GM12878 (cell line): ENCODE measurements at regions not wholly inside any gene's neighbourhood (a gene's known extent, or its start where the extent isn't known, plus 50 kb on each side); places are given as distances from the start of the nearest gene placed in this dataset.

Source experiments
- ATAC-seq: fragments of 200-7000 bp; cut with Tn5 transposase; 3 replicates; pipeline ENCODE4 v1.9.1; 2020; ENCODE audit warnings: mild to moderate bottlenecking, moderate library complexity
- BruUV-seq: library from RNA; stranded (reverse); fragments of 400-500 nt; replicated peaks from 2 replicates; lab custom pipeline; 2021; lab: Mats Ljungman, UMichigan
- CTCF ChIA-PET: fragments of 300-600 bp; sonication (Branson Sonifier 250); formaldehyde crosslinking; extraction: SDS; loops from one replicate; lab custom pipeline; 2021; ENCODE audit warnings: inconsistent platforms; lab: Yijun Ruan, JAX
- POLR2A ChIA-PET: fragments of 350-600 bp; formaldehyde crosslinking; extraction: SDS; loops from one replicate; lab custom pipeline; 2021; ENCODE audit warnings: inconsistent platforms; lab: Charles Lee
- RAD21 ChIA-PET: fragments of 300-600 bp; sonication (Branson Sonifier 250); formaldehyde crosslinking; loops from one replicate; lab custom pipeline; 2023; ENCODE audit warnings: antibody characterized with exemption; ENCODE audit not compliant: unreplicated experiment; lab: Charles Lee
- SMC1A ChIA-PET: fragments of 300-600 bp; sonication (Branson Sonifier 250); formaldehyde crosslinking; loops from one replicate; lab custom pipeline; 2023; ENCODE audit not compliant: unreplicated experiment, uncharacterized antibody; lab: Charles Lee
- DNase-seq: peaks from one replicate; pipeline ENCODE4 v3.0.0-alpha.2; 2011; ENCODE audit warnings: low read depth, low spot score
- FAIRE-seq: peaks from 3 replicates; lab custom pipeline; 2011; peaks lifted over from hg19 to GRCh38; lab: Jason Lieb, UNC
- H2AFZ ChIP-seq: 2 replicates; pipeline ENCODE4 v1.6.0; 2011; ENCODE audit warnings: low read depth, low read length, control low read depth; ENCODE audit not compliant: control insufficient read depth
- H3K27ac ChIP-seq: 2 replicates; pipeline ENCODE4 v1.5.1; 2011; ENCODE audit warnings: control low read depth; ENCODE audit not compliant: control insufficient read depth, insufficient read depth
- H3K27me3 ChIP-seq, 2 experiments: replicated peaks in 1 of 2; 2 replicates each; pipeline versions ENCODE4 v1.6.0 to v1.6.1; 2011; ENCODE audit warnings: low read length in 1 of 2; ENCODE audit not compliant: control insufficient read depth in 2 of 2, insufficient read depth in 2 of 2
- H3K36me3 ChIP-seq, 2 experiments: 2 replicates each; pipeline ENCODE4 v1.5.1; 2011; ENCODE audit warnings: low read length in 1 of 2; ENCODE audit not compliant: control insufficient read depth in 2 of 2, insufficient read depth in 2 of 2
- H3K4me1 ChIP-seq: 2 replicates; pipeline ENCODE4 v1.6.1; 2011; ENCODE audit warnings: mild to moderate bottlenecking, low read length, moderate library complexity, mixed read lengths; ENCODE audit not compliant: control insufficient read depth, insufficient read depth
- H3K4me2 ChIP-seq: 2 replicates; pipeline ENCODE4 v1.6.0; 2011; ENCODE audit warnings: control low read depth; ENCODE audit not compliant: control insufficient read depth, insufficient read depth
- H3K4me3 ChIP-seq: fragments of 200-600 bp; sonication (generic); 2 replicates; pipeline ENCODE4 v1.5.1; 2016
- H3K79me2 ChIP-seq: 2 replicates; pipeline ENCODE4 v1.6.0; 2011; ENCODE audit warnings: low read length; ENCODE audit not compliant: control insufficient read depth, insufficient read depth
- H3K9ac ChIP-seq: 2 replicates; pipeline ENCODE4 v1.8.0; 2011; ENCODE audit warnings: low read length, control low read depth, mixed read lengths; ENCODE audit not compliant: control insufficient read depth, insufficient read depth
- H3K9me3 ChIP-seq: replicated peaks from 3 replicates; pipeline ENCODE4 v1.5.1; 2011; ENCODE audit warnings: mild to moderate bottlenecking, low read length; ENCODE audit not compliant: control insufficient read depth, insufficient read depth
- H4K20me1 ChIP-seq: 2 replicates; pipeline ENCODE4 v1.6.0; 2011; ENCODE audit not compliant: control insufficient read depth, insufficient read depth
- ASH2L ChIP-seq: fragments of 300-600, 200-600 bp; sonication (generic); IDR thresholded peaks from 2 replicates; pipeline ENCODE4 v1.6.1; 2017; ENCODE audit warnings: low read depth, mild to moderate bottlenecking, borderline replicate concordance
- CEBPZ ChIP-seq: fragments of 150-350 bp; IDR thresholded peaks from 2 replicates; pipeline ENCODE4 v1.6.1; 2016; ENCODE audit warnings: low read depth, low read length
- EP300 ChIP-seq, 2 experiments: fragments of 150-350 bp in 1 of 2; IDR thresholded peaks; 2 replicates each; pipeline ENCODE4 v1.6.1; 2011 to 2012; ENCODE audit warnings: low read depth in 2 of 2, low read length in 2 of 2, borderline replicate concordance in 1 of 2, improper control_type of control experiment in 1 of 2, inconsistent platforms in 1 of 2; ENCODE audit not compliant: control insufficient read depth in 1 of 2
- FOXM1 ChIP-seq: IDR thresholded peaks from 2 replicates; pipeline ENCODE4 v1.6.1; 2012; ENCODE audit warnings: low read depth, mild to moderate bottlenecking, inconsistent platforms, low read length, moderate library complexity
- HDGF ChIP-seq: fragments of 450-650 bp; IDR thresholded peaks from 2 replicates; pipeline ENCODE4 v1.6.1; 2016; ENCODE audit warnings: antibody characterized with exemption
- IRF4 ChIP-seq: IDR thresholded peaks from 2 replicates; pipeline ENCODE4 v1.6.1; 2011; ENCODE audit warnings: low read depth, low read length
- KDM1A ChIP-seq: fragments of 200-600 bp; sonication (generic); IDR thresholded peaks from 2 replicates; pipeline ENCODE4 v1.6.1; 2016; ENCODE audit warnings: borderline replicate concordance
- MTA2 ChIP-seq: fragments of 450-650 bp; IDR thresholded peaks from 2 replicates; pipeline ENCODE4 v1.6.1; 2016; ENCODE audit warnings: low read depth, mild to moderate bottlenecking, moderate library complexity
- NBN ChIP-seq: fragments of 450-650 bp; IDR thresholded peaks from 2 replicates; pipeline ENCODE4 v1.6.1; 2016
- NFYA ChIP-seq: IDR thresholded peaks from 2 replicates; pipeline ENCODE4 v1.6.1; 2011; ENCODE audit warnings: low read depth, mild to moderate bottlenecking, low read length, improper control_type of control experiment, borderline replicate concordance
- PRDM15 ChIP-seq: fragments of 450-650 bp; formaldehyde crosslinking; IDR thresholded peaks from 2 replicates; pipeline ENCODE4 v1.4.0; 2020; ENCODE audit warnings: mild to moderate bottlenecking, moderate library complexity
- SIX5 ChIP-seq: IDR thresholded peaks from 2 replicates; pipeline ENCODE4 v1.6.1; 2011; ENCODE audit warnings: mild to moderate bottlenecking, low read depth, low read length, moderate library complexity; ENCODE audit not compliant: severe bottlenecking
- SMARCA5 ChIP-seq: fragments of 450-650 bp; IDR thresholded peaks from 2 replicates; pipeline ENCODE4 v1.6.1; 2017; ENCODE audit warnings: mild to moderate bottlenecking
- TAF1 ChIP-seq: IDR thresholded peaks from 2 replicates; pipeline ENCODE4 v1.6.1; 2011; ENCODE audit warnings: mild to moderate bottlenecking, low read depth, low read length, borderline replicate concordance
- ZNF622 ChIP-seq: fragments of 450-650 bp; IDR thresholded peaks from 2 replicates; pipeline ENCODE4 v1.6.1; 2017; ENCODE audit warnings: mild to moderate bottlenecking, inconsistent platforms
- WGBS: methylation state at CpG from one replicate; pipeline ENCODE4 v1.1.6; 2016; ENCODE audit warnings: low lambda C conversion rate; ENCODE audit not compliant: insufficient replicate concordance, insufficient coverage; ENCODE audit errors: missing lambda C conversion rate; 5-methylcytosine and 5-hydroxymethylcytosine counted together
- in situ Hi-C: fragments of 300-500 bp; cut with MboI; formaldehyde crosslinking; loops from 9 replicates; pipeline ENCODE4 v1.14.3; 2018; ENCODE audit warnings: mixed read lengths
- intact Hi-C: fragments of 100-400 bp; cut with micrococcal nuclease; formaldehyde crosslinking; loops from one replicate; pipeline ENCODE4 v1.14.2; 2022; ENCODE audit not compliant: unreplicated experiment
- TF ChIP-seq, protein P1 (sequence below): IDR thresholded peaks from 2 replicates; pipeline ENCODE4 v1.6.1; 2011; ENCODE audit warnings: mild to moderate bottlenecking, low read depth, low read length, moderate library complexity; ENCODE audit not compliant: insufficient replicate concordance

DNA sequence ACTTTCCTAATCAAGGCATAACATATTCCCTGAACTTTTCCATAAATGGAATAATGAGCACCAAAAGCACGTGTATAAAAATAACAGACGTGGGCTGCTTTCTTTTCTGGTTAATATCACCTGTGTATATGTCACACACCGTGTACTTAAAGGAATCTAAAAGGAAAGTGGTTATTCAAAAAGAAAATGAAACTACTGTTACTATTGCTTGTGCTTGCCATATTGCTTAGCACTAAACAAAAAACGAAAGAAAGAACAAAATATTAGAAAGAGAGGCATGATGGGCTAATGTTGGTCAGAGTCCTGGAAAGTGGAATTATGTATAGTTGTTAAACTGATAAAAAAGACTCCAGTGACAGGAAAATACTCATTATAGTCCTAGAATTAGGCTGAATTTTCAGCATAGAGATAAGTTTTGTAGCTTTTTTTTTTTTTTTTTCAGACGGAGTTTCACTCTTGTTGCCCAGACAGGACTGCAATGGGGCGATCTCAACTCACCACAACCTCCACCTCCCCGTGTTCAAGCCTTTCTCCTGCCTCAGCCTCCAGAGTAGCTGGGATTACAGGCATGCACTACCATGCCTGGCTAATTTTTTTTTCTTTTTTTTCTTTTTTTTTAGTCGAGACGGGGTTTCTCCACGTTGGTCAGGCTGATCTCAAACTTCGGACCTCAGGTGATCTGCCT, 123.2 kb downstream of the PABPC4L start:
- no peak overlapping the region for H3K9ac ChIP-seq
- H3K27me3 ChIP-seq: no peaks in the 10 kb centered on the region
- ChIA-PET RAD21 (no interaction called here), SMC1A (no interaction called here), POLR2A (interaction anchor here (0.7 kb wide), 1 partner anchor 1871 kb away, joined by 4 read pairs; no protein-coding TSS in a partner anchor), CTCF (interaction anchor here (0.7 kb wide), 1 partner anchor 521 kb away, joined by 4 read pairs; no protein-coding TSS in a partner anchor)
- in situ Hi-C loops: no loop called here
- H2AFZ ChIP-seq: peak overlapping the region; percentile 38; the same call in 1 of the 2 replicates
- peak overlapping the region; percentile 32; the same call in 1 of the 2 replicates for H3K4me3 ChIP-seq
- FAIRE-seq (no peak), ATAC-seq (peak; percentile 98), DNase-seq (no peak)
- BruUV-seq: no TSS peak
- H3K9me3 ChIP-seq: no peaks in the 10 kb centered on the region
- no peaks in the 10 kb centered on the region for H3K79me2 ChIP-seq
- H3K36me3 ChIP-seq: no peaks in the 10 kb centered on the region
- H3K27ac ChIP-seq: no peak overlapping the region
- WGBS: 38% methylated on average over 11 of the region's 11 CpGs
- H3K4me2 ChIP-seq: no peak overlapping the region
- intact Hi-C loops: no loop called here
- no peaks in the 10 kb centered on the region for H4K20me1 ChIP-seq
- H3K4me1 ChIP-seq: no peaks in the 10 kb centered on the region
- TF ChIP-seq PRDM15 (CRISPR knock-in tag): no peak
- no peak for TF ChIP-seq ASH2L
- no peak for TF ChIP-seq FOXM1
- 0 out of 4 replicates have a peak, but pooled peaks of 1 of the 2 experiments have one; percentile 9 for TF ChIP-seq EP300 (IDR thresholded peaks at IDR 0.05; ENCODE audit: borderline replicate concordance in 1 of 2, control insufficient read depth in 1 of 2, low read depth in 2 of 2, low read length in 2 of 2)
- TF ChIP-seq KDM1A: no peak
- TF ChIP-seq, protein P1, sequence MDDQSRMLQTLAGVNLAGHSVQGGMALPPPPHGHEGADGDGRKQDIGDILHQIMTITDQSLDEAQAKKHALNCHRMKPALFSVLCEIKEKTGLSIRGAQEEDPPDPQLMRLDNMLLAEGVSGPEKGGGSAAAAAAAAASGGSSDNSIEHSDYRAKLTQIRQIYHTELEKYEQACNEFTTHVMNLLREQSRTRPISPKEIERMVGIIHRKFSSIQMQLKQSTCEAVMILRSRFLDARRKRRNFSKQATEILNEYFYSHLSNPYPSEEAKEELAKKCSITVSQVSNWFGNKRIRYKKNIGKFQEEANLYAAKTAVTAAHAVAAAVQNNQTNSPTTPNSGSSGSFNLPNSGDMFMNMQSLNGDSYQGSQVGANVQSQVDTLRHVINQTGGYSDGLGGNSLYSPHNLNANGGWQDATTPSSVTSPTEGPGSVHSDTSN: no peak
- TF ChIP-seq MTA2: no peak
- no peak for TF ChIP-seq HDGF
- no peak for TF ChIP-seq ZNF622
- peak; percentile 44; the same call in 1 of the 2 replicates for TF ChIP-seq NBN
- no peak for TF ChIP-seq TAF1
- no peak for TF ChIP-seq SMARCA5
- TF ChIP-seq IRF4: no peak
- TF ChIP-seq SIX5: no peak
- TF ChIP-seq NFYA: no peak
- TF ChIP-seq CEBPZ: no peak
